ENCODE measurements at regions not wholly inside any gene's neighbourhood (a gene's known extent, or its start where the extent isn't known, plus 50 kb on each side); places are given as distances from the start of the nearest gene placed in this dataset.
A peak's percentile ranks its signal among the peaks of the same experiment; 100 is the strongest.

DNA sequence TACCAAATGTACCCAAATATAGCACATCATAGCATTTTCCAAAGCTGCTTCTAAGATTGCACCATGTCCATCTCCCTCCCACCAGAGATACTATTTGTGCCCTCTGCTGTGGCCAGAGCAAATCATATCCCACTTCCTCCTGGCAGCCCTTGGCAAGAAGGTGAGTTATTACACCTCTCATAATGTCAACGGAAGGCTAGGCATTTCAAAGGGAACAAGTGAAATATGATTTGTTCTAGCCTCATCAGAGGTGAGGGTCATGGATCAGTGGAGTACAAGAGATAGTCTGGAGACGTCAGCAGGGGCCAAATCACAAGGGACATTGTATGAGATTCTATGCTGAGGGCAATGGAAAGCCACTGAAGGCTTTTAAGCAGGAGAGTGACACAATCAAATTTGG, 90.2 kb upstream of the BCAR3 start:
- peaks cover 0 to 2% of the 10 kb centered on the region in 2 donors for H3K9me3 Mint-ChIP-seq
- WGBS (ENCODE audit: insufficient coverage): 81% methylated on average over 2 of the region's 2 CpGs
- Histone ChIP-seq H3K4me1 (ENCODE audit: control insufficient read depth, insufficient read depth, low read length) (peaks cover 11% of the 10 kb centered on the region), H3K9me3 (ENCODE audit: control insufficient read depth, insufficient read depth, low read length) (no peaks in the 10 kb centered on the region), H3K4me3 (ENCODE audit: low read length) (no peak overlapping the region), H3K36me3 (ENCODE audit: control insufficient read depth, insufficient read depth, low read length) (no peaks in the 10 kb centered on the region), H3K27ac (ENCODE audit: low read length) (no peak overlapping the region), H3K27me3 (ENCODE audit: control insufficient read depth, insufficient read depth, low read length) (no peaks in the 10 kb centered on the region)
- no peak for DNase-seq
- H3K4me1 Mint-ChIP-seq: peaks cover 16 to 17% of the 10 kb centered on the region in 2 donors
- TF ChIP-seq, protein P1, sequence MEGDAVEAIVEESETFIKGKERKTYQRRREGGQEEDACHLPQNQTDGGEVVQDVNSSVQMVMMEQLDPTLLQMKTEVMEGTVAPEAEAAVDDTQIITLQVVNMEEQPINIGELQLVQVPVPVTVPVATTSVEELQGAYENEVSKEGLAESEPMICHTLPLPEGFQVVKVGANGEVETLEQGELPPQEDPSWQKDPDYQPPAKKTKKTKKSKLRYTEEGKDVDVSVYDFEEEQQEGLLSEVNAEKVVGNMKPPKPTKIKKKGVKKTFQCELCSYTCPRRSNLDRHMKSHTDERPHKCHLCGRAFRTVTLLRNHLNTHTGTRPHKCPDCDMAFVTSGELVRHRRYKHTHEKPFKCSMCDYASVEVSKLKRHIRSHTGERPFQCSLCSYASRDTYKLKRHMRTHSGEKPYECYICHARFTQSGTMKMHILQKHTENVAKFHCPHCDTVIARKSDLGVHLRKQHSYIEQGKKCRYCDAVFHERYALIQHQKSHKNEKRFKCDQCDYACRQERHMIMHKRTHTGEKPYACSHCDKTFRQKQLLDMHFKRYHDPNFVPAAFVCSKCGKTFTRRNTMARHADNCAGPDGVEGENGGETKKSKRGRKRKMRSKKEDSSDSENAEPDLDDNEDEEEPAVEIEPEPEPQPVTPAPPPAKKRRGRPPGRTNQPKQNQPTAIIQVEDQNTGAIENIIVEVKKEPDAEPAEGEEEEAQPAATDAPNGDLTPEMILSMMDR (IDR thresholded peaks at IDR 0.05): no peak
- ATAC-seq: no peak
- peaks cover 0 to 6% of the 10 kb centered on the region in 2 donors for H3K27me3 Mint-ChIP-seq (ENCODE audit: low read depth in 2 of 2)
- intact Hi-C loops (cut with micrococcal nuclease): no loop called here
- H3K27ac Mint-ChIP-seq: no peak overlapping the region
- no peak overlapping the region for H3K4me3 Mint-ChIP-seq
- no peaks in the 10 kb centered on the region for H3K36me3 Mint-ChIP-seq

DNA sequence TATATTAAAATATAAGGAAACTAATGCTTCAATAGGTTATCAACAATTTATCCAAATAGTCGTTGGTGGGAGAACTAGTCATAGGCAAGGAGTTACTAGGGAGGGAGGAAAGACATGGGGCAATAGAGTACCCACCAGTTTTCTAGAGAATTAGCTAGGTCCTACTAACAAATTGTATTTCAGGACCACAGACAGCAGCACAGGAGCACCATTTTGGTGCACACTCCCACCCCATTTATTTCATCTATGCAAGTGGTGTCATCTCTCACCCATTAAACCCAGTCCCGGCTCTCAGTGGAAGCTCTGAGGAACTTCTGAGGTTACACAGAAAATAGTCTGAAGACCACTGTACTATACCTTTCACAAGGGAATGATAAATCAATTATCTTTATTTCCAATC, 89.0 kb upstream of the BCAR3 start:
- no peak overlapping the region for H3K4me3 ChIP-seq (ENCODE audit: low read length)
- Mint-ChIP-seq H3K4me1 (peaks cover 26 to 28% of the 10 kb centered on the region in 2 donors), H3K9me3 (peaks cover 0 to 2% of the 10 kb centered on the region in 2 donors), H3K27me3 (ENCODE audit: low read depth in 2 of 2) (peaks cover 0 to 6% of the 10 kb centered on the region in 2 donors), H3K4me3 (no peak overlapping the region), H3K36me3 (no peaks in the 10 kb centered on the region), H3K27ac (no peak overlapping the region)
- intact Hi-C loops (cut with micrococcal nuclease): no loop called here
- TF ChIP-seq, protein P1 (IDR thresholded peaks at IDR 0.05): no peak
- DNase-seq (no peak), ATAC-seq (no peak)
- H3K27me3 ChIP-seq (ENCODE audit: control insufficient read depth, insufficient read depth, low read length): no peaks in the 10 kb centered on the region
- no peaks in the 10 kb centered on the region for H3K36me3 ChIP-seq (ENCODE audit: control insufficient read depth, insufficient read depth, low read length)
- H3K4me1 ChIP-seq (ENCODE audit: control insufficient read depth, insufficient read depth, low read length): peaks cover 23% of the 10 kb centered on the region
- whole genome bisulfite sequencing (ENCODE audit: insufficient coverage): 92% methylated on average over 1 of the region's 2 CpGs
- H3K27ac ChIP-seq (ENCODE audit: low read length): no peak overlapping the region
- no peaks in the 10 kb centered on the region for H3K9me3 ChIP-seq (ENCODE audit: control insufficient read depth, insufficient read depth, low read length)

DNA sequence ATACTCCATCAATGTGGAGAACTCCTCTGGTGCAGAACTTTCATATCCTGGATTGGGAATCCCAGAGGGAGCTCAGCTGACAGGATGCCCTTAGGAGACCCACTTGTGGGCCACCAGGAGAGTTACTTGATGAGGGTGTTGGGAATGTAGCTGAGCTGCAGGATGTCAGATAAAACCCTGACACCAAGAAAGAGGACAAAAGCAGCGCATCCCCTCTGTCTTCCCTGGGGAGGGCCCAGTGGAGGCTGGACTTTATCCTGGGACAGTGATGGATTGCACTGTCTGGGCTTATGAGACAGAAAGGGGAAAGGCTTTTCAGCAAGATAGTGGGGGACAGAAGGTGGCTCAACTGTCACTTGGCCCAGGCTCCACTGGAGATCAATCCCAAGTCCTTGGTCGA, 88.1 kb upstream of the BCAR3 start:
- WGBS (ENCODE audit: insufficient coverage): 98% methylated on average over 2 of the region's 2 CpGs
- no peaks in the 10 kb centered on the region for H3K27me3 ChIP-seq (ENCODE audit: control insufficient read depth, insufficient read depth, low read length)
- intact Hi-C loops (cut with micrococcal nuclease): no loop called here
- H3K36me3 Mint-ChIP-seq: no peaks in the 10 kb centered on the region
- H3K27me3 Mint-ChIP-seq (ENCODE audit: low read depth in 2 of 2): peaks cover under 1 to 6% of the 10 kb centered on the region in 2 donors
- H3K9me3 Mint-ChIP-seq: peaks cover 0 to 2% of the 10 kb centered on the region in 2 donors
- H3K4me1 ChIP-seq (ENCODE audit: control insufficient read depth, insufficient read depth, low read length): peaks cover 25% of the 10 kb centered on the region
- no peak for ATAC-seq
- no peak overlapping the region for H3K27ac ChIP-seq (ENCODE audit: low read length)
- no peaks in the 10 kb centered on the region for H3K9me3 ChIP-seq (ENCODE audit: control insufficient read depth, insufficient read depth, low read length)
- TF ChIP-seq, protein P1 (IDR thresholded peaks at IDR 0.05): no peak
- no peak overlapping the region for H3K4me3 ChIP-seq (ENCODE audit: low read length)
- H3K4me3 Mint-ChIP-seq: no peak overlapping the region
- no peak overlapping the region for H3K27ac Mint-ChIP-seq
- no peak for DNase-seq
- peaks cover 27 to 35% of the 10 kb centered on the region in 2 donors for H3K4me1 Mint-ChIP-seq
- no peaks in the 10 kb centered on the region for H3K36me3 ChIP-seq (ENCODE audit: control insufficient read depth, insufficient read depth, low read length)

DNA sequence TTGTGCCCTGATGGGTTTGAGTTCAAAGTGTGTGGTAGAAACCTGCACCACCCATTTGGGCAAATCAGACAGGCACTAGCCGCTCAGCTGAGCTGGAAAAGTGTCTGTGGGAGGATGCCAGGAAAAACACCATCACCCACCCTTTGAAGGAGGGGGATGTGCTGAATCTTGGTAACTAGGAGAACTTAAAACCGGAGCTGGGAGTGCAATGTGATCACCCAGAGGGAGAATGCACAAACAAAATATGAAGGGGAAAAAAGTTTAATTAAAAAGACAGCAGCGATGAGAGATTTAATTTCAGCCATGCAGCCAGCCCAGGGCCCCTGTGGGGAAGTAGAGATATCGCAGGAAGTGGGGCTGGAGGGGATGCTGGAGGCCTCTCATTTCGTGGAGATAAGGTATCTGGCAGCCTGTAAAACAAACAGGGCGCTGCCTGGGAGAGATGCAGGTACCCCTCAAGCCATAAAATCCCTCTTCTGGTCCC, 86.8 kb upstream of the BCAR3 start:
- H3K36me3 Mint-ChIP-seq: no peaks in the 10 kb centered on the region
- no peak for ATAC-seq
- H3K27me3 ChIP-seq (ENCODE audit: control insufficient read depth, insufficient read depth, low read length): no peaks in the 10 kb centered on the region
- DNase-seq: no peak
- H3K9me3 Mint-ChIP-seq: peaks cover 0 to 2% of the 10 kb centered on the region in 2 donors
- H3K4me3 ChIP-seq (ENCODE audit: low read length): no peak overlapping the region
- TF ChIP-seq, protein P1 (IDR thresholded peaks at IDR 0.05): no peak
- H3K4me1 Mint-ChIP-seq: peaks cover 39 to 49% of the 10 kb centered on the region in 2 donors
- H3K4me1 ChIP-seq (ENCODE audit: control insufficient read depth, insufficient read depth, low read length): peaks cover 37% of the 10 kb centered on the region
- H3K9me3 ChIP-seq (ENCODE audit: control insufficient read depth, insufficient read depth, low read length): no peaks in the 10 kb centered on the region
- H3K27ac Mint-ChIP-seq: peak overlapping the region in 1 of 2 donors; percentile 14
- intact Hi-C loops (cut with micrococcal nuclease): no loop called here
- H3K27ac ChIP-seq (ENCODE audit: low read length): no peak overlapping the region
- H3K36me3 ChIP-seq (ENCODE audit: control insufficient read depth, insufficient read depth, low read length): no peaks in the 10 kb centered on the region
- WGBS (ENCODE audit: insufficient coverage): 51% methylated on average over 6 of the region's 6 CpGs
- H3K4me3 Mint-ChIP-seq: no peak overlapping the region
- peaks cover 0 to 3% of the 10 kb centered on the region in 2 donors for H3K27me3 Mint-ChIP-seq (ENCODE audit: low read depth in 2 of 2)

All from natural killer cell (primary cell).